ENCODE measurements at regions not wholly inside any gene's neighbourhood (a gene's known extent, or its start where the extent isn't known, plus 50 kb on each side); places are given as distances from the start of the nearest gene placed in this dataset.

DNA sequence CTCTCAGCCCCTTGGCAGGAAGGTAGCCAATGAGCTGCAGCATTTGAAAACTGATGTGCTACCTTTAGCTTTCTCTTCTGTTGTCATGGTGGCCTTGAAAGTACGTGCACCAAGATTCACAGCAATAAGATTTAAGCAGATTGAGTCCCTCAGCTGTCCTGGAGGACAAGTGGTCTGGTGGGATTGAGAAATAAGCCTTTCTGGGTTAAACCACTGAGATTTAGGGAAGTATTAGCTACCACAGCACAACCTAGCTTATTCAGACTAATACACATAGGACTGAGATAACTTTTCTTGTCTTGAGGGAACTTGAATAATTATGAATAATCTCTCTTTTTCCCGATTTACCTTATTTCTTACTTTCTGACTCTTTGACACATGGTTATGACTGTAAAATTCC lies 324.0 kb downstream of the PTEN start:
- H3F3A ChIP-seq (ENCODE audit: control insufficient read depth, insufficient read depth), result no peaks in the 10 kb centered on the region
- H3K4me3 ChIP-seq (ENCODE audit: low read length), result no peak overlapping the region
- H3K4me2 ChIP-seq (ENCODE audit: low read length), result no peak overlapping the region
- H3K36me3 ChIP-seq (ENCODE audit: control insufficient read depth, low read length), result no peaks in the 10 kb centered on the region
- no peaks in the 10 kb centered on the region for H3K4me1 ChIP-seq (ENCODE audit: control insufficient read depth, low read length)
- H3K9me3 ChIP-seq (ENCODE audit: control insufficient read depth, insufficient read depth, low read length), result no peaks in the 10 kb centered on the region
- no peaks in the 10 kb centered on the region for H4K20me1 ChIP-seq (ENCODE audit: control insufficient read depth, insufficient read depth, low read depth, low read length)
- no peak overlapping the region for H3K27ac ChIP-seq (ENCODE audit: low read depth, low read length)
- H3K79me2 ChIP-seq (ENCODE audit: control insufficient read depth, low read length), result no peaks in the 10 kb centered on the region
- no peaks in the 10 kb centered on the region for H3K9me2 ChIP-seq (replicated peaks; ENCODE audit: control insufficient read depth, low read length)
- TF ChIP-seq CTCF (IDR thresholded peaks at IDR 0.05; ENCODE audit: low read depth, low read length, poor library complexity, severe bottlenecking) (no peak), EZH2phosphoT487 (IDR thresholded peaks at IDR 0.05; ENCODE audit: borderline replicate concordance, low read length) (no peak)
- no peaks in the 10 kb centered on the region for H3K27me3 ChIP-seq (ENCODE audit: control insufficient read depth, low read length)

- Histone ChIP-seq H3K36me3 (ENCODE audit: control insufficient read depth, low read length) (no peaks in the 10 kb centered on the region), H4K20me1 (ENCODE audit: control insufficient read depth, insufficient read depth, low read depth, low read length) (no peaks in the 10 kb centered on the region), H3K4me2 (ENCODE audit: low read length) (no peak overlapping the region), H3K9me2 (replicated peaks; ENCODE audit: control insufficient read depth, low read length) (0 out of 2 replicates have a peak, but pooled peaks cover 2% of the 10 kb centered on the region), H3K79me2 (ENCODE audit: control insufficient read depth, low read length) (no peaks in the 10 kb centered on the region), H3F3A (ENCODE audit: control insufficient read depth, insufficient read depth) (no peaks in the 10 kb centered on the region), H3K27me3 (ENCODE audit: control insufficient read depth, low read length) (no peaks in the 10 kb centered on the region), H3K9me3 (ENCODE audit: control insufficient read depth, insufficient read depth, low read length) (no peaks in the 10 kb centered on the region), H3K27ac (ENCODE audit: low read depth, low read length) (no peak overlapping the region), H3K4me3 (ENCODE audit: low read length) (no peak overlapping the region), H3K4me1 (ENCODE audit: control insufficient read depth, low read length) (peaks cover 12% of the 10 kb centered on the region)
- TF ChIP-seq EZH2phosphoT487 (IDR thresholded peaks at IDR 0.05; ENCODE audit: borderline replicate concordance, low read length), result no peak
- TF ChIP-seq CTCF (IDR thresholded peaks at IDR 0.05; ENCODE audit: low read depth, low read length, poor library complexity, severe bottlenecking), result no peak
Observed at GRCh38 chr10:88190123-88190522, 326.7 kb downstream of the PTEN start.

DNA sequence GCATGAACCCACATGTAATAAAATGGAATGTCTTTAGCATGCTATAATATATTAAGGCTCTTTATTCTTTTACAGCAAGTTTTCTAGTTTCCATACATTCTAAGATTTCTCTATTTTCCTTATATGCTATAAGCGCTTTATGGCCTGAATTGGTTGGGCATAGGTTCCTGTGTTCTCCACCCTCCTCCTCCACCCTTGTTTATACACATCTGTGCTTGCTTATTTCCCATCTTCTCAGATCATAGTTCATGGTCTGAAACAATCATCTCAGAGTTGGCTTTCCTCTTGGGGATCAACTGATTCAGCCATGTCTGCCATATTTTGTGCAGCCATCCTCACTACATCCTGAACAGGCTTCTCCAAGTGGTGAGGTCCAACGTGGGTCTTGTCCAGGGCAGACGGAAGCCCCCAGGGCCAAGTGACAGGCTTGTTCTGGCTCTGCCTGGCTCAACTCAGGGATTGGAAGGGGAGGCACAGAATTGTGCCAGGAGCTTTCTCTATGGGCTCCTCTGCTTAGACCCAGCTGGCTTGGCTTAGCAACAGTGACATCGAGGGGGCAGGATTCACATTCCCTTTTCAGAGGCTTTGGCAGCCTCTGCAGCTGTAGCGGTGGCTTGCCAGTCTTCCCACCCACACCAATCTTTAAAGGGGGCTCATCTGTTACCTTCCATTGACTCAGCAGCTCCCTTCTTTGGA lies 327.3 kb downstream of the PTEN start:
- Histone ChIP-seq H4K20me1 (ENCODE audit: control insufficient read depth, insufficient read depth, low read depth, low read length) (no peaks in the 10 kb centered on the region), H3K9me2 (replicated peaks; ENCODE audit: control insufficient read depth, low read length) (0 out of 2 replicates have a peak, but pooled peaks cover 2% of the 10 kb centered on the region), H3K27ac (ENCODE audit: low read depth, low read length) (no peak overlapping the region), H3K4me2 (ENCODE audit: low read length) (no peak overlapping the region), H3K36me3 (ENCODE audit: control insufficient read depth, low read length) (no peaks in the 10 kb centered on the region), H3K4me1 (ENCODE audit: control insufficient read depth, low read length) (peaks cover 12% of the 10 kb centered on the region), H3K27me3 (ENCODE audit: control insufficient read depth, low read length) (no peaks in the 10 kb centered on the region), H3K79me2 (ENCODE audit: control insufficient read depth, low read length) (no peaks in the 10 kb centered on the region), H3K4me3 (ENCODE audit: low read length) (no peak overlapping the region), H3F3A (ENCODE audit: control insufficient read depth, insufficient read depth) (no peaks in the 10 kb centered on the region), H3K9me3 (ENCODE audit: control insufficient read depth, insufficient read depth, low read length) (no peaks in the 10 kb centered on the region)
- TF ChIP-seq EZH2phosphoT487 (IDR thresholded peaks at IDR 0.05; ENCODE audit: borderline replicate concordance, low read length) (no peak), CTCF (IDR thresholded peaks at IDR 0.05; ENCODE audit: low read depth, low read length, poor library complexity, severe bottlenecking) (no peak)

All from DOHH2 (cell line).